Mucosa of descending colon (tissue), 3 donors: ENCODE measurements at regions not wholly inside any gene's neighbourhood (a gene's known extent, or its start where the extent isn't known, plus 50 kb on each side); places are given as distances from the start of the nearest gene placed in this dataset.

Source experiments
- ATAC-seq: fragments of 200-7000 bp; cut with Tn5 transposase; one replicate; pipeline ENCODE4 v1.9.1; 2020; ENCODE audit warnings: mild to moderate bottlenecking, moderate library complexity
- DNase-seq, 3 donors: peaks; one replicate each; pipeline ENCODE4 v3.0.0-alpha.2; 2020
- H3K36me3 ChIP-seq: fragments of 200-600 bp; one replicate; pipeline ENCODE4 v1.8.0; 2021; ENCODE audit warnings: low read depth, mild to moderate bottlenecking
- H3K4me1 ChIP-seq: fragments of 200-600 bp; one replicate; pipeline ENCODE4 v1.8.0; 2021; ENCODE audit warnings: low read depth, mild to moderate bottlenecking
- H3K4me3 ChIP-seq: fragments of 200-600 bp; one replicate; pipeline ENCODE4 v1.8.0; 2021; ENCODE audit warnings: mild to moderate bottlenecking
- H3K9me3 ChIP-seq: fragments of 200-600 bp; one replicate; pipeline ENCODE4 v1.8.0; 2021; ENCODE audit warnings: mild to moderate bottlenecking
- intact Hi-C, 2 donors: fragments of 100-400 bp; cut with DNase I in 1 of 2; cut with micrococcal nuclease in 1 of 2; formaldehyde crosslinking; loops; one replicate each; pipeline versions ENCODE4 v1.11.0 to v1.11.1; 2022; cut with DNase I, micrococcal nuclease
- TF ChIP-seq, protein P1 (sequence below): fragments of 200-600 bp; IDR thresholded peaks from one replicate; pipeline ENCODE4 v1.8.0; 2022; ENCODE audit warnings: antibody characterized with exemption, mild to moderate bottlenecking
- donor health status: DM: no; HTN: no; CAD: no; lungs with moderate emphysema.
- donor health status: DM: no; HTN: no; CAD: no.
- donor health status: DM: no; HTN: yes; CAD: no.

DNA sequence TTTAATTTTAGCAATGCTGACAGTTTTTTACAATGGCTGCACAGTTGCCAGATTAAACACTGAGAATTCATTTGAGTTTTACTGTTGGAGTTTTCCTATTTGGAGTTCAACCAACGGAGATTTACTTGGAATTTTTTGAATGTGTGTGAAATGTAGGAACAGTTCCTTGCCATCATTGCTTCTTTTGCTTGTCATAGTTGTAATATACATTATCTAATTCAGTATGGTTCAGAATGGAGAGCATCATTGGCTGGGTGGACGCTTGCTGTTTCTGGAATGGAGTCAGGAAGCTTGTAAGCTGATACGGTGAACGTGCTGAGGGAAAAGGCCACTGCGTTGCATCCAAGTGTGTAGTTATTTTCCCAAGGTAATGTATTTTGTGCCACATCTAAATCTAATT, 404.3 kb upstream of the KLF6 start:
- no peak for DNase-seq
- intact Hi-C loops = no loop called here
- ATAC-seq = no peak
- TF ChIP-seq, protein P1, sequence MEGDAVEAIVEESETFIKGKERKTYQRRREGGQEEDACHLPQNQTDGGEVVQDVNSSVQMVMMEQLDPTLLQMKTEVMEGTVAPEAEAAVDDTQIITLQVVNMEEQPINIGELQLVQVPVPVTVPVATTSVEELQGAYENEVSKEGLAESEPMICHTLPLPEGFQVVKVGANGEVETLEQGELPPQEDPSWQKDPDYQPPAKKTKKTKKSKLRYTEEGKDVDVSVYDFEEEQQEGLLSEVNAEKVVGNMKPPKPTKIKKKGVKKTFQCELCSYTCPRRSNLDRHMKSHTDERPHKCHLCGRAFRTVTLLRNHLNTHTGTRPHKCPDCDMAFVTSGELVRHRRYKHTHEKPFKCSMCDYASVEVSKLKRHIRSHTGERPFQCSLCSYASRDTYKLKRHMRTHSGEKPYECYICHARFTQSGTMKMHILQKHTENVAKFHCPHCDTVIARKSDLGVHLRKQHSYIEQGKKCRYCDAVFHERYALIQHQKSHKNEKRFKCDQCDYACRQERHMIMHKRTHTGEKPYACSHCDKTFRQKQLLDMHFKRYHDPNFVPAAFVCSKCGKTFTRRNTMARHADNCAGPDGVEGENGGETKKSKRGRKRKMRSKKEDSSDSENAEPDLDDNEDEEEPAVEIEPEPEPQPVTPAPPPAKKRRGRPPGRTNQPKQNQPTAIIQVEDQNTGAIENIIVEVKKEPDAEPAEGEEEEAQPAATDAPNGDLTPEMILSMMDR = no peak
- no peaks in the 10 kb centered on the region for H3K36me3 ChIP-seq
- no peaks in the 10 kb centered on the region for H3K4me1 ChIP-seq
- H3K4me3 ChIP-seq = no peak overlapping the region
- H3K9me3 ChIP-seq = no peaks in the 10 kb centered on the region

- Histone ChIP-seq H3K4me3 (no peak overlapping the region), H3K4me1 (no peaks in the 10 kb centered on the region), H3K36me3 (no peaks in the 10 kb centered on the region), H3K9me3 (no peaks in the 10 kb centered on the region)
- no peak for DNase-seq
- TF ChIP-seq, protein P1 = no peak
- intact Hi-C loops = no loop called here
- ATAC-seq = no peak
Observed at GRCh38 chr10:4188406-4188805, 403.4 kb upstream of the KLF6 start.

GRCh38 chr10:4186849-4187540, 402.0 kb upstream of the KLF6 start:
- Histone ChIP-seq H3K4me3 (no peak overlapping the region), H3K9me3 (no peaks in the 10 kb centered on the region), H3K4me1 (no peaks in the 10 kb centered on the region), H3K36me3 (no peaks in the 10 kb centered on the region)
- DNase-seq (no peak), ATAC-seq (no peak)
- TF ChIP-seq, protein P1 = no peak
- intact Hi-C loops = no loop called here

- TF ChIP-seq, protein P1 = no peak
- no peaks in the 10 kb centered on the region for H3K36me3 ChIP-seq
- no peak overlapping the region for H3K4me3 ChIP-seq
- DNase-seq (no peak), ATAC-seq (no peak)
- no peaks in the 10 kb centered on the region for H3K9me3 ChIP-seq
- H3K4me1 ChIP-seq = no peaks in the 10 kb centered on the region
- intact Hi-C loops = no loop called here
Observed at GRCh38 chr10:4183761-4184261, 398.8 kb upstream of the KLF6 start.

- ATAC-seq (no peak), DNase-seq (no peak)
Observed at GRCh38 chr10:4181621-4182049, 396.6 kb upstream of the KLF6 start.

More at GRCh38 chr10:4181621-4182049, 396.6 kb upstream of the KLF6 start:
- TF ChIP-seq, protein P1 = no peak
- intact Hi-C loops = no loop called here
- Histone ChIP-seq H3K36me3 (no peaks in the 10 kb centered on the region), H3K9me3 (no peaks in the 10 kb centered on the region), H3K4me1 (no peaks in the 10 kb centered on the region), H3K4me3 (no peak overlapping the region)
